Spleen (tissue), 11 donors: ENCODE measurements at regions not wholly inside any gene's neighbourhood (a gene's known extent, or its start where the extent isn't known, plus 50 kb on each side); places are given as distances from the start of the nearest gene placed in this dataset.

Experiments
- DNase-seq: peaks from one replicate; pipeline ENCODE4 v3.0.0-alpha.2; 2020
- H3K27ac ChIP-seq, 8 donors: fragments of 200-600 bp; sonication (generic) in 7 of 8; 1 replicate in 4 of 8; 2 replicates in 4 of 8; pipeline versions ENCODE4 v1.5.0 to v1.8.0; 2016 to 2021; ENCODE audit warnings: inconsistent platforms in 4 of 8, mild to moderate bottlenecking in 4 of 8, moderate library complexity in 1 of 8
- H3K27me3 ChIP-seq, 7 donors: fragments of 200-600 bp; sonication (generic) in 6 of 7; replicated peaks in 1 of 7; 1 replicate in 4 of 7; 2 replicates in 3 of 7; pipeline versions ENCODE4 v1.5.0 to v1.8.0; 2016 to 2021; ENCODE audit warnings: inconsistent platforms in 3 of 7, mild to moderate bottlenecking in 1 of 7
- H3K36me3 ChIP-seq, 6 donors: fragments of 200-600 bp; sonication (generic) in 5 of 6; 1 replicate in 4 of 6; 2 replicates in 2 of 6; pipeline versions ENCODE4 v1.5.0 to v1.8.0; 2016 to 2021; ENCODE audit warnings: inconsistent platforms in 2 of 6
- H3K4me1 ChIP-seq, 6 donors: fragments of 200-600 bp; sonication (generic) in 5 of 6; 1 replicate in 3 of 6; 2 replicates in 3 of 6; pipeline versions ENCODE4 v1.5.0 to v1.8.0; 2016 to 2021; ENCODE audit warnings: inconsistent platforms in 3 of 6
- H3K4me3 ChIP-seq, 8 donors: fragments of 200-600 bp; sonication (generic) in 7 of 8; 1 replicate in 4 of 8; 2 replicates in 4 of 8; pipeline versions ENCODE4 v1.5.0 to v1.8.0; 2016 to 2021; ENCODE audit warnings: inconsistent platforms in 4 of 8, mild to moderate bottlenecking in 4 of 8, moderate library complexity in 2 of 8
- H3K9me3 ChIP-seq, 8 donors: fragments of 200-600 bp; sonication (generic) in 7 of 8; 1 replicate in 4 of 8; 2 replicates in 4 of 8; pipeline versions ENCODE4 v1.5.0 to v1.8.0; 2016 to 2021; ENCODE audit warnings: inconsistent platforms in 4 of 8
- POLR2A ChIP-seq, 3 donors: fragments of 450-650 bp; IDR thresholded peaks; one replicate each; pipeline ENCODE4 v1.5.1; 2017; ENCODE audit warnings: antibody characterized with exemption in 3 of 3, mild to moderate bottlenecking in 1 of 3
- POLR2AphosphoS5 ChIP-seq, 3 donors: sonication (generic); formaldehyde crosslinking; IDR thresholded peaks; one replicate each; pipeline ENCODE4 v1.5.1; 2017; ENCODE audit warnings: antibody characterized with exemption in 3 of 3
- WGBS, 5 donors: extraction: QIAGEN DNeasy Blood & Tissue Kit in 3 of 5; methylation state at CpG; one replicate each; pipeline versions ENCODE4 v1.1.5 to v1.1.7; 2013 to 2018; 5-methylcytosine and 5-hydroxymethylcytosine counted together
- intact Hi-C: fragments of 100-400 bp; cut with DNase I; formaldehyde crosslinking; loops from one replicate; pipeline ENCODE4 v1.15.0; 2023; ENCODE audit warnings: low total_unique reads
- TF ChIP-seq, protein P1 (sequence below), 11 experiments: fragments of 200-600 bp in 7 of 11; fragments of 450-650 bp in 4 of 11; sonication (generic) in 4 of 11; IDR thresholded peaks in 8 of 11; conservative IDR thresholded peaks in 3 of 11; 1 replicate in 7 of 11; 2 replicates in 4 of 11; pipeline versions ENCODE4 v1.4.0 to v1.8.0; 2016 to 2021; ENCODE audit warnings: antibody characterized with exemption in 11 of 11, inconsistent platforms in 4 of 11, mild to moderate bottlenecking in 1 of 11
- donor health status: healthy with polysubstance abuse.
- donor health status: DM: no; HTN: no; CAD: no; lungs with moderate emphysema.
- donor health status: DM: no; HTN: no; CAD: no.
- donor health status: Bipolar disorder and iron deficiency.
- donor health status: healthy.
- donor health status: DM: no; HTN: no; CAD: no.
- donor health status: DM: yes; HTN: yes; CAD: no.

DNA sequence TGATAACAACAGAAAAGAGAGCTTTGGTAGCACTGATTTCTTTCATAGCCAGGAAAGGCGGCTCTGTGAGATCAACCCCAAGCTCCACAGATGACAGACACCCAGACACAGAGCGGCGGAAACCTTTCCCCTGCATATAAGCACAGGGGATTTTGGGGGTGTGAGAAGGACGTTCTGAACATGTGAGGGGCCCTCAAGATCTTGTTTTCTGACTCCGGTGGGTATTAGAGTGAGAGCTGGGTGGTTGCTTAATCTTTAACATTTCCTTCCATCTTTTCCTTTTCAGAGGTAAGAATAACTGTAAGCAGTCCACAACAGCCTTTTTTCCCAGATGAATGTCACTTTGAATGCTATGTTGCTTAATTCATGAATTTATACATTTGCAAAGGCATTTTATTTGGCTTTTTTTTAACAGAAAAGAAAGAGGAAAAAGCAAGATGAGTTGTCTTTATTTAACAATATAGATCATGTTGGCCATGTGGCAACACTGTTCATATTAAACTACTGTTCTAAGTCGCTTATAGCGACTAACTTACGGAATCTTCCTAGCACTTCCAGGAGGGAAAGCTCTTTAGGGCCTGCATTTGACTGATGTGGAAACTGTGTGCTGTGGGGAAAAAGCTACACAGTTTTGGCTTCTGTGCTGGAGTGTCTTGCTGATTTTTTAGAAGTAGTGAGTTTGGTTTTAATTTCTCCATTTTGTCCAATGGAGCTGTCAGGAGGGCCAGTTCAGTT is 80.5 kb upstream of the NAA20 start:
- H3K27ac ChIP-seq: peak overlapping the region in 6 of 8 donors; percentile 23 to 83 (median 76)
- TF ChIP-seq, protein P1, sequence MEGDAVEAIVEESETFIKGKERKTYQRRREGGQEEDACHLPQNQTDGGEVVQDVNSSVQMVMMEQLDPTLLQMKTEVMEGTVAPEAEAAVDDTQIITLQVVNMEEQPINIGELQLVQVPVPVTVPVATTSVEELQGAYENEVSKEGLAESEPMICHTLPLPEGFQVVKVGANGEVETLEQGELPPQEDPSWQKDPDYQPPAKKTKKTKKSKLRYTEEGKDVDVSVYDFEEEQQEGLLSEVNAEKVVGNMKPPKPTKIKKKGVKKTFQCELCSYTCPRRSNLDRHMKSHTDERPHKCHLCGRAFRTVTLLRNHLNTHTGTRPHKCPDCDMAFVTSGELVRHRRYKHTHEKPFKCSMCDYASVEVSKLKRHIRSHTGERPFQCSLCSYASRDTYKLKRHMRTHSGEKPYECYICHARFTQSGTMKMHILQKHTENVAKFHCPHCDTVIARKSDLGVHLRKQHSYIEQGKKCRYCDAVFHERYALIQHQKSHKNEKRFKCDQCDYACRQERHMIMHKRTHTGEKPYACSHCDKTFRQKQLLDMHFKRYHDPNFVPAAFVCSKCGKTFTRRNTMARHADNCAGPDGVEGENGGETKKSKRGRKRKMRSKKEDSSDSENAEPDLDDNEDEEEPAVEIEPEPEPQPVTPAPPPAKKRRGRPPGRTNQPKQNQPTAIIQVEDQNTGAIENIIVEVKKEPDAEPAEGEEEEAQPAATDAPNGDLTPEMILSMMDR (IDR thresholded peaks at IDR 0.05 in 8 of 11, conservative IDR thresholded peaks at IDR 0.05 in 3 of 11): no peak
- TF ChIP-seq POLR2AphosphoS5 (IDR thresholded peaks at IDR 0.05): no peak
- TF ChIP-seq POLR2A (IDR thresholded peaks at IDR 0.05): no peak
- H3K27me3 ChIP-seq: no peaks in the 10 kb centered on the region
- DNase-seq: no peak
- peak overlapping the region in 3 of 8 donors; percentile 17 to 51 (median 29) for H3K4me3 ChIP-seq
- WGBS, 5 donors: 73 to 85% (median 77%) methylated on average over 8 of the region's 8 CpGs
- peaks cover 41 to 99% (median 86%) of the 10 kb centered on the region in 6 donors for H3K4me1 ChIP-seq
- intact Hi-C loops: no loop called here
- H3K9me3 ChIP-seq: no peaks in the 10 kb centered on the region
- H3K36me3 ChIP-seq: peaks cover 0 to 44% (median 3%) of the 10 kb centered on the region in 6 donors

GRCh38 chr20:19937218-19937617 is 79.9 kb upstream of the NAA20 start:
- H3K27ac ChIP-seq: peak overlapping the region in 6 of 8 donors; percentile 23 to 83 (median 76)
- peak; percentile 89 for DNase-seq
- no peaks in the 10 kb centered on the region for H3K27me3 ChIP-seq
- H3K36me3 ChIP-seq: peaks cover 0 to 44% (median 3%) of the 10 kb centered on the region in 6 donors
- H3K4me3 ChIP-seq: peak overlapping the region in 2 of 8 donors; percentile 16 to 51
- intact Hi-C loops: no loop called here
- no peaks in the 10 kb centered on the region for H3K9me3 ChIP-seq
- TF ChIP-seq, protein P1 (IDR thresholded peaks at IDR 0.05 in 8 of 11, conservative IDR thresholded peaks at IDR 0.05 in 3 of 11): no peak
- peak; percentile 51 to 79 (median 65) for TF ChIP-seq POLR2AphosphoS5 (IDR thresholded peaks at IDR 0.05)
- WGBS, 5 donors: 3 to 24% (median 12%) methylated on average over 11 of the region's 11 CpGs
- H3K4me1 ChIP-seq: peaks cover 36 to 99% (median 81%) of the 10 kb centered on the region in 6 donors

DNA sequence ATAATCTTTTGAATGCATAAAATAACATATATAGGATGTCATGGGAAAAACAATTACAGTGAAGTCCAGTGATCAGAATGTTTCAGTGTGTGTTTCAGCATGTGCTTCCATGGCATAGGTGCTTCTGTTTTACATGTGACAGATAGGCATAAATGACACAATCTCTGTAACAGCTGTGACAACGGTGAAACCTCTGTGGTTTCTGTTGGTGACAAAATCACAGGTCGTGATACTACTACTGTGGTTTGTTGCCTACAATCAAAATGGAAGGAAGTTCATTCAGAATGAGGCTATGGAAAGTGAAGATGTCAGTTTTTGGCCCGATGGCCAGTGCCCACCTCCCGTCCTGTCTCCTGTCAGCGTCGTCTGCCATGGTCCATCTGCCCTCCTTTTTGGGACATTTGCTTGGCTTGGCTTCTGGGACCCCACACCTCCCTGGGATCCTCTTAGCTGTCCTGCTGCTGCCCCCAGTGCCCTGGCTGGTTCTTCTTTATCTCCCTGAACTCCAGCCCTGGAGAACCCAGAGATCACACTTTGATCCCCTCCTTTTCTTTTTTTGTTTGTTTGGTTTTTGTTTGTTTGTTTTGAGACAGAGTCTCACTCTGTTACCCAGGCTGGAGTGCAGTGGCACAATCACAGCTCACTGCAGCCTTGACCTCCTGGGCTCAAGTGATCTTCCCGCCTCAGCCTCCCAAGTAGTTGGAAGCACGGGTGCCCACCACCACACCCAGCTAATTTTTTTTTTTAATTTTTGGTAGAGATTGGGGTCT is 79.3 kb upstream of the NAA20 start:
- Histone ChIP-seq H3K4me1 (peaks cover 33 to 99% (median 80%) of the 10 kb centered on the region in 6 donors), H3K36me3 (peaks cover 0 to 44% (median 3%) of the 10 kb centered on the region in 6 donors), H3K27me3 (no peaks in the 10 kb centered on the region), H3K4me3 (peak overlapping the region in 2 of 8 donors; percentile 16 to 51), H3K9me3 (no peaks in the 10 kb centered on the region), H3K27ac (peak overlapping the region in 5 of 8 donors; percentile 59 to 83 (median 76))
- intact Hi-C loops: no loop called here
- 39 to 57% (median 49%) methylated on average over 8 of the region's 8 CpGs for WGBS, 5 donors
- no peak for DNase-seq
- no peak for TF ChIP-seq POLR2AphosphoS5 (IDR thresholded peaks at IDR 0.05)
- TF ChIP-seq, protein P1 (IDR thresholded peaks at IDR 0.05 in 8 of 11, conservative IDR thresholded peaks at IDR 0.05 in 3 of 11): no peak
